Dermis blood vessel endothelial cell (primary cell): ENCODE measurements at regions not wholly inside any gene's neighbourhood (a gene's known extent, or its start where the extent isn't known, plus 50 kb on each side); places are given as distances from the start of the nearest gene placed in this dataset.
A peak's percentile ranks its signal among the peaks of the same experiment; 100 is the strongest.
"Not testable (repeated sequence)": the region's sequence is repeated elsewhere in the genome, so short reads cannot be mapped to it uniquely, and the experiment has no call there.

Experiments
- DNase-seq: peaks from one replicate; pipeline ENCODE4 v3.0.0; 2010

GRCh38 chr2:84373391-84373790 is 85.7 kb downstream of the SUCLG1 start:
- no peak for DNase-seq

GRCh38 chr2:84362541-84362940 is 96.5 kb downstream of the SUCLG1 start:
- no peak for DNase-seq

GRCh38 chr2:84338069-84338468 is 121.0 kb downstream of the SUCLG1 start:
- DNase-seq: no peak

GRCh38 chr2:84327645-84328249 is 131.3 kb downstream of the SUCLG1 start:
- DNase-seq: no peak

GRCh38 chr2:84326831-84327432 is 132.1 kb downstream of the SUCLG1 start:
- DNase-seq: no peak

- no peak for DNase-seq
Measured at GRCh38 chr2:84323890-84324289, 135.2 kb downstream of the SUCLG1 start.

GRCh38 chr2:84320940-84321339 is 138.1 kb downstream of the SUCLG1 start:
- no peak for DNase-seq

- no peak for DNase-seq
Measured at GRCh38 chr2:84319581-84319980, 139.5 kb downstream of the SUCLG1 start.

GRCh38 chr2:84317135-84317534 is 141.9 kb downstream of the SUCLG1 start:
- no peak for DNase-seq

- peak; percentile 87 for DNase-seq
Measured at GRCh38 chr2:84314901-84315330, 144.2 kb downstream of the SUCLG1 start.

- DNase-seq: no peak
Measured at GRCh38 chr2:84314250-84314649, 144.8 kb downstream of the SUCLG1 start.

GRCh38 chr2:84309281-84309680 is 149.8 kb downstream of the SUCLG1 start:
- no peak for DNase-seq

- no peak for DNase-seq
Measured at GRCh38 chr2:84306361-84306760, 152.7 kb downstream of the SUCLG1 start.

GRCh38 chr2:84302513-84303412 is 156.3 kb downstream of the SUCLG1 start:
- DNase-seq: peak; percentile 69

- no peak for DNase-seq
Measured at GRCh38 chr2:84301717-84302116, 157.4 kb downstream of the SUCLG1 start.

GRCh38 chr2:84300696-84301029 is 158.4 kb downstream of the SUCLG1 start:
- no peak for DNase-seq

- DNase-seq: not testable (repeated sequence)
Measured at GRCh38 chr2:84300001-84300695, 158.9 kb downstream of the SUCLG1 start.

- no peak for DNase-seq
Measured at GRCh38 chr2:84299211-84299775, 159.8 kb downstream of the SUCLG1 start.

GRCh38 chr2:84297155-84297554 is 161.9 kb downstream of the SUCLG1 start:
- DNase-seq: no peak

- no peak for DNase-seq
Measured at GRCh38 chr2:84293791-84294380, 165.2 kb downstream of the SUCLG1 start.

GRCh38 chr2:84292545-84292944 is 166.5 kb downstream of the SUCLG1 start:
- DNase-seq: no peak

GRCh38 chr2:84290537-84290936 is 168.5 kb downstream of the SUCLG1 start:
- DNase-seq: no peak
